ENCODE measurements at regions not wholly inside any gene's neighbourhood (a gene's known extent, or its start where the extent isn't known, plus 50 kb on each side); places are given as distances from the start of the nearest gene placed in this dataset.

- 92% methylated on average over 2 of the region's 2 CpGs for WGBS
- H3K27me3 ChIP-seq, result no peaks in the 10 kb centered on the region
- H3K36me3 ChIP-seq, result no peaks in the 10 kb centered on the region
- no peaks in the 10 kb centered on the region for H3K4me1 ChIP-seq
- intact Hi-C loops (cut with DNase I), result no loop called here
- TF ChIP-seq CTCF (IDR thresholded peaks at IDR 0.05), result no peak
- no peak for TF ChIP-seq POLR2A (IDR thresholded peaks at IDR 0.05; ENCODE audit: low read depth)
- no peak for TF ChIP-seq EP300 (IDR thresholded peaks at IDR 0.05)
- no peak for TF ChIP-seq POLR2AphosphoS5 (IDR thresholded peaks at IDR 0.05)
- H3K4me3 ChIP-seq, result no peak overlapping the region
- no peak overlapping the region for H3K27ac ChIP-seq (replicated peaks in 1 of 4)
- H3K9me3 ChIP-seq, result peaks cover 0 to 13% (median 4%) of the 10 kb centered on the region in 4 donors
- no peak for DNase-seq (ENCODE audit: extremely low spot score)
These were observed 101.8 kb upstream of the SPRED1 start for GRCh38 chr15:38150794-38151193.

GRCh38 chr15:38153781-38154180, 98.9 kb upstream of the SPRED1 start:
- Histone ChIP-seq H3K4me1 (no peaks in the 10 kb centered on the region), H3K27me3 (no peaks in the 10 kb centered on the region), H3K27ac (replicated peaks in 1 of 4) (no peak overlapping the region), H3K9me3 (peaks cover 0 to 22% (median 4%) of the 10 kb centered on the region in 4 donors), H3K36me3 (no peaks in the 10 kb centered on the region), H3K4me3 (no peak overlapping the region)
- TF ChIP-seq POLR2A (IDR thresholded peaks at IDR 0.05; ENCODE audit: low read depth), result no peak
- TF ChIP-seq POLR2AphosphoS5 (IDR thresholded peaks at IDR 0.05), result no peak
- no peak for TF ChIP-seq EP300 (IDR thresholded peaks at IDR 0.05)
- no peak for TF ChIP-seq CTCF (IDR thresholded peaks at IDR 0.05)
- DNase-seq (ENCODE audit: extremely low spot score), result no peak
- intact Hi-C loops (cut with DNase I), result no loop called here

GRCh38 chr15:38154255-38154654, 98.4 kb upstream of the SPRED1 start:
- no peak for TF ChIP-seq EP300 (IDR thresholded peaks at IDR 0.05)
- no peak for TF ChIP-seq CTCF (IDR thresholded peaks at IDR 0.05)
- no peak for TF ChIP-seq POLR2A (IDR thresholded peaks at IDR 0.05; ENCODE audit: low read depth)
- no peak for TF ChIP-seq POLR2AphosphoS5 (IDR thresholded peaks at IDR 0.05)

GRCh38 chr15:38154837-38155236, 97.8 kb upstream of the SPRED1 start:
- H3K27ac ChIP-seq (replicated peaks in 1 of 4), result no peak overlapping the region
- H3K36me3 ChIP-seq, result no peaks in the 10 kb centered on the region
- no peak for DNase-seq (ENCODE audit: extremely low spot score)
- intact Hi-C loops (cut with DNase I), result no loop called here
- H3K9me3 ChIP-seq, result peaks cover 0 to 22% (median 4%) of the 10 kb centered on the region in 4 donors
- H3K4me3 ChIP-seq, result no peak overlapping the region
- WGBS, result 88% methylated on average over 3 of the region's 3 CpGs
- no peaks in the 10 kb centered on the region for H3K27me3 ChIP-seq
- TF ChIP-seq EP300 (IDR thresholded peaks at IDR 0.05) (no peak), CTCF (IDR thresholded peaks at IDR 0.05) (no peak), POLR2A (IDR thresholded peaks at IDR 0.05; ENCODE audit: low read depth) (no peak), POLR2AphosphoS5 (IDR thresholded peaks at IDR 0.05) (no peak)
- no peaks in the 10 kb centered on the region for H3K4me1 ChIP-seq

More at GRCh38 chr15:38154255-38154654, 98.4 kb upstream of the SPRED1 start:
- H3K27ac ChIP-seq (replicated peaks in 1 of 4), result no peak overlapping the region
- 70% methylated on average over 1 of the region's 1 CpG for WGBS
- peaks cover 0 to 22% (median 4%) of the 10 kb centered on the region in 4 donors for H3K9me3 ChIP-seq
- no peak overlapping the region for H3K4me3 ChIP-seq
- no peak for DNase-seq (ENCODE audit: extremely low spot score)
- no peaks in the 10 kb centered on the region for H3K36me3 ChIP-seq
- intact Hi-C loops (cut with DNase I), result no loop called here
- no peaks in the 10 kb centered on the region for H3K27me3 ChIP-seq
- H3K4me1 ChIP-seq, result no peaks in the 10 kb centered on the region

- H3K27ac ChIP-seq (replicated peaks in 1 of 4), result no peak overlapping the region
These were observed 89.0 kb upstream of the SPRED1 start for GRCh38 chr15:38163658-38164057.

More at GRCh38 chr15:38163658-38164057, 89.0 kb upstream of the SPRED1 start:
- DNase-seq (ENCODE audit: extremely low spot score), result no peak
- Histone ChIP-seq H3K4me3 (no peak overlapping the region), H3K36me3 (no peaks in the 10 kb centered on the region), H3K27me3 (no peaks in the 10 kb centered on the region), H3K9me3 (no peaks in the 10 kb centered on the region), H3K4me1 (no peaks in the 10 kb centered on the region)
- TF ChIP-seq POLR2A (IDR thresholded peaks at IDR 0.05; ENCODE audit: low read depth), result no peak
- no peak for TF ChIP-seq POLR2AphosphoS5 (IDR thresholded peaks at IDR 0.05)
- TF ChIP-seq CTCF (IDR thresholded peaks at IDR 0.05), result no peak
- TF ChIP-seq EP300 (IDR thresholded peaks at IDR 0.05), result no peak
- intact Hi-C loops (cut with DNase I), result no loop called here
